Mesothelial cell of epicardium (in vitro differentiated cells): ENCODE measurements at regions not wholly inside any gene's neighbourhood (a gene's known extent, or its start where the extent isn't known, plus 50 kb on each side); places are given as distances from the start of the nearest gene placed in this dataset.

Experiments
- DNase-seq, 2 experiments: peaks; one replicate each; pipeline ENCODE4 v3.0.0; 2021; ENCODE audit warnings: low spot score in 2 of 2; ENCODE audit not compliant: unreplicated experiment in 2 of 2
- H3K27ac Mint-ChIP-seq: 2 replicates; pipeline ENCODE4 v1.8.0; 2021; ENCODE audit warnings: mixed read lengths
- H3K27me3 Mint-ChIP-seq: 2 replicates; pipeline ENCODE4 v1.8.0; 2021; ENCODE audit warnings: low read depth, mixed read lengths
- H3K36me3 Mint-ChIP-seq: 2 replicates; pipeline ENCODE4 v1.8.0; 2021; ENCODE audit warnings: mixed read lengths
- H3K4me1 Mint-ChIP-seq: 2 replicates; pipeline ENCODE4 v1.8.0; 2021; ENCODE audit warnings: mixed read lengths
- H3K4me3 Mint-ChIP-seq: 2 replicates; pipeline ENCODE4 v1.8.0; 2021; ENCODE audit warnings: mild to moderate bottlenecking, moderate library complexity, mixed read lengths
- H3K9me3 Mint-ChIP-seq: 2 replicates; pipeline ENCODE4 v1.8.0; 2021; ENCODE audit warnings: mixed read lengths
- CTCF ChIP-seq: fragments of 200-600 bp; sonication (generic); IDR thresholded peaks from one replicate; pipeline ENCODE4 v1.5.0; 2021; ENCODE audit warnings: antibody characterized with exemption; ENCODE audit not compliant: unreplicated experiment

- no peak for TF ChIP-seq CTCF
- Mint-ChIP-seq H3K36me3 (no peaks in the 10 kb centered on the region), H3K9me3 (peaks cover 10% of the 10 kb centered on the region), H3K4me3 (no peak overlapping the region), H3K27me3 (peaks cover 20% of the 10 kb centered on the region), H3K4me1 (no peaks in the 10 kb centered on the region), H3K27ac (no peak overlapping the region)
- DNase-seq = no peak
These were observed 488.8 kb downstream of the CDK5RAP2 start for GRCh38 chr9:120091206-120091605.

- no peak for TF ChIP-seq CTCF
- peaks cover 20% of the 10 kb centered on the region for H3K9me3 Mint-ChIP-seq
- no peak for DNase-seq
- H3K27me3 Mint-ChIP-seq = peaks cover 27% of the 10 kb centered on the region
- no peaks in the 10 kb centered on the region for H3K4me1 Mint-ChIP-seq
- no peak overlapping the region for H3K27ac Mint-ChIP-seq
- H3K4me3 Mint-ChIP-seq = no peak overlapping the region
- peaks cover 2% of the 10 kb centered on the region for H3K36me3 Mint-ChIP-seq
These were observed 499.1 kb downstream of the CDK5RAP2 start for GRCh38 chr9:120080849-120081248.

- no peak for TF ChIP-seq CTCF
- H3K36me3 Mint-ChIP-seq = no peaks in the 10 kb centered on the region
These were observed 501.9 kb downstream of the CDK5RAP2 start for GRCh38 chr9:120078112-120078511.

GRCh38 chr9:120071760-120072159 lies 508.2 kb downstream of the CDK5RAP2 start:
- Mint-ChIP-seq H3K4me3 (no peak overlapping the region), H3K4me1 (no peaks in the 10 kb centered on the region), H3K36me3 (no peaks in the 10 kb centered on the region), H3K27me3 (peaks cover 15% of the 10 kb centered on the region), H3K27ac (no peak overlapping the region), H3K9me3 (no peaks in the 10 kb centered on the region)
- no peak for TF ChIP-seq CTCF
- DNase-seq = no peak

More at GRCh38 chr9:120078112-120078511, 501.9 kb downstream of the CDK5RAP2 start:
- H3K4me3 Mint-ChIP-seq = no peak overlapping the region
- no peaks in the 10 kb centered on the region for H3K9me3 Mint-ChIP-seq
- no peaks in the 10 kb centered on the region for H3K4me1 Mint-ChIP-seq
- H3K27me3 Mint-ChIP-seq = peaks cover 31% of the 10 kb centered on the region
- H3K27ac Mint-ChIP-seq = no peak overlapping the region
- DNase-seq = no peak

GRCh38 chr9:120066315-120066714 lies 513.7 kb downstream of the CDK5RAP2 start:
- Mint-ChIP-seq H3K36me3 (no peaks in the 10 kb centered on the region), H3K4me3 (no peak overlapping the region), H3K27ac (no peak overlapping the region), H3K4me1 (no peaks in the 10 kb centered on the region), H3K27me3 (peaks cover 7% of the 10 kb centered on the region), H3K9me3 (peaks cover 23% of the 10 kb centered on the region)
- DNase-seq = no peak
- no peak for TF ChIP-seq CTCF

GRCh38 chr9:120065151-120065550 lies 514.8 kb downstream of the CDK5RAP2 start:
- H3K27ac Mint-ChIP-seq = no peak overlapping the region
- peaks cover 6% of the 10 kb centered on the region for H3K27me3 Mint-ChIP-seq
- TF ChIP-seq CTCF = no peak
- H3K4me1 Mint-ChIP-seq = no peaks in the 10 kb centered on the region
- no peak for DNase-seq
- H3K4me3 Mint-ChIP-seq = no peak overlapping the region
- H3K36me3 Mint-ChIP-seq = no peaks in the 10 kb centered on the region
- H3K9me3 Mint-ChIP-seq = peaks cover 23% of the 10 kb centered on the region
